GM13976 (cell line): ENCODE measurements at regions not wholly inside any gene's neighbourhood (a gene's known extent, or its start where the extent isn't known, plus 50 kb on each side); places are given as distances from the start of the nearest gene placed in this dataset.
"Not testable (repeated sequence)": the region's sequence is repeated elsewhere in the genome, so short reads cannot be mapped to it uniquely, and the experiment has no call there.

Experiments used
- DNase-seq: peaks from one replicate; pipeline ENCODE4 v3.0.0; 2012; ENCODE audit warnings: low spot score
- in situ Hi-C: fragments of 300-500 bp; cut with MboI; formaldehyde crosslinking; loops from one replicate; pipeline ENCODE4 v1.12.0; 2022; ENCODE audit warnings: low sequenced_read_pairs, mixed read lengths, inconsistent platforms; ENCODE audit not compliant: unreplicated experiment
- TF ChIP-seq, protein P1 (sequence below): IDR thresholded peaks from 2 replicates; pipeline ENCODE4 v1.5.1; 2012; ENCODE audit warnings: borderline replicate concordance, mild to moderate bottlenecking; ENCODE audit not compliant: insufficient read depth; ENCODE audit errors: extremely low read depth, missing control alignments, control extremely low read depth

DNA sequence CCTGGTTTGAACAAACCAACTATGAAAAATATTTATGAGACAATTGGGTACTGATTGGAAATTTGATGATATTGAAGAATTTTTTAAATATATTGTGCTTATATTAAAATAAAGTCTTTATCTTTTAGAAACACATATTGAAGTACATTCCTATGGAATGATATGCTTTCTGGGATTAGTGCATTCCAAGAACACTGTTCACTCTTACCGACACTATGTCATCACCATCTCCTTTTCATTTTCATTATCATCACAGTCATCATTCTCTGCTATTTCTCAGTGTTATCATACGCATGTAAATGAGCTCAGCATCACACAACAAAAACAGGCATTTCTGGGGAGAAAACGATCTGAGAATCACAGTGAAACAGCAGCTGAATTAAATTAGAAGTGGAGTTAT, 513.3 kb upstream of the CCDC196 start:
- in situ Hi-C loops, result no loop called here
- TF ChIP-seq, protein P1, sequence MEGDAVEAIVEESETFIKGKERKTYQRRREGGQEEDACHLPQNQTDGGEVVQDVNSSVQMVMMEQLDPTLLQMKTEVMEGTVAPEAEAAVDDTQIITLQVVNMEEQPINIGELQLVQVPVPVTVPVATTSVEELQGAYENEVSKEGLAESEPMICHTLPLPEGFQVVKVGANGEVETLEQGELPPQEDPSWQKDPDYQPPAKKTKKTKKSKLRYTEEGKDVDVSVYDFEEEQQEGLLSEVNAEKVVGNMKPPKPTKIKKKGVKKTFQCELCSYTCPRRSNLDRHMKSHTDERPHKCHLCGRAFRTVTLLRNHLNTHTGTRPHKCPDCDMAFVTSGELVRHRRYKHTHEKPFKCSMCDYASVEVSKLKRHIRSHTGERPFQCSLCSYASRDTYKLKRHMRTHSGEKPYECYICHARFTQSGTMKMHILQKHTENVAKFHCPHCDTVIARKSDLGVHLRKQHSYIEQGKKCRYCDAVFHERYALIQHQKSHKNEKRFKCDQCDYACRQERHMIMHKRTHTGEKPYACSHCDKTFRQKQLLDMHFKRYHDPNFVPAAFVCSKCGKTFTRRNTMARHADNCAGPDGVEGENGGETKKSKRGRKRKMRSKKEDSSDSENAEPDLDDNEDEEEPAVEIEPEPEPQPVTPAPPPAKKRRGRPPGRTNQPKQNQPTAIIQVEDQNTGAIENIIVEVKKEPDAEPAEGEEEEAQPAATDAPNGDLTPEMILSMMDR, result no peak
- no peak for DNase-seq

DNA sequence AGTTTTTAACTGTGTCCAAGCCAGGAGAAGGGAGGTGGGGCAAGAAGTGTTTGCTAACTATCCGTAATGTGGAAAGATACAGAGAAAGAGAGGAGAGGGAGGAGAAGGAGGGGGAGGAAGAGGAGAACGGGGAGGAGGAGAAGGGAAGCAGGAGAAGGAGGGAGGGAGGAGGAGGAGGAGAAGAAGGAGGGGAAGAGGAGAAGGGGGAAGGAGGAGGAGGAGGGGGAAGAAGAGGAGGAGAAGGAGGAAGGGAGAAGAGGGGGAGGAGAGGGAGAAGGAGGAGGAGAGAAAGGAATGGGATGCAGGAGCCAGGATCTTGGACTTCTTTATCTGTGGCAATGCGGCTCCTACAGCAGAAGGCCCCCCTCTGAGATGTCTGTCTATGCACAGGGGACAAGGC, 510.3 kb upstream of the CCDC196 start:
- in situ Hi-C loops, result no loop called here
- TF ChIP-seq, protein P1, result no peak
- DNase-seq, result no peak

DNA sequence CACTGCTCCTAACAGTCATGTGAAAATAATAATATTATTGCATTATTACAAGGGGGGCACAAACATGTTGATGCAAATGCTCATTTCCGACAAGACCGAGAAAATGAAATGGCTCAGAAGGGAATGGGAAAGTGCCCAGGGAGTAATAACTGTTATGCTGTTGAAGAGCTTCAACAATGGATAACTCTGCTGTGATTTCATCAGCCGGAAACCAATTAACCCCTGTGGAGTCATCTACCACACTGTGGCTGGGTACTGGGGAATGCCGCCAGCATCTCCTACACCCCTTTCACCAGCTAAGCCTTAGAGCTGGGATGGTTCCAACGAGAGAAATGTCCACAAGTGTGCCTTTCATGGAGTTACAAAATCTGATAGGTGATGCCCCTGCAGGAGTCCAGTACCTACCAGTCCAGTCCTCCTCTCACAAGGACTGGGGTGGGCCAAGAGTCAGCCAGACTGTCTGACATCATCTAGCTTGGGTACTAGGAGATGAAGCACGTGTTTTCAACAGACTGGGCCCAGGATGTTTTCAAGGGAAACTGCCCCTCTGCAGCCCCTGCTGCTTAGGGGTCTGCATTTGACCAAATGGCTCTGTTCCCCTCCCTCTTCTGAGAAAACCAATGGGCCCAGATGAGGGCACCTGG, 509.3 kb upstream of the CCDC196 start:
- DNase-seq, result no peak
- TF ChIP-seq, protein P1, result no peak
- in situ Hi-C loops, result no loop called here

DNA sequence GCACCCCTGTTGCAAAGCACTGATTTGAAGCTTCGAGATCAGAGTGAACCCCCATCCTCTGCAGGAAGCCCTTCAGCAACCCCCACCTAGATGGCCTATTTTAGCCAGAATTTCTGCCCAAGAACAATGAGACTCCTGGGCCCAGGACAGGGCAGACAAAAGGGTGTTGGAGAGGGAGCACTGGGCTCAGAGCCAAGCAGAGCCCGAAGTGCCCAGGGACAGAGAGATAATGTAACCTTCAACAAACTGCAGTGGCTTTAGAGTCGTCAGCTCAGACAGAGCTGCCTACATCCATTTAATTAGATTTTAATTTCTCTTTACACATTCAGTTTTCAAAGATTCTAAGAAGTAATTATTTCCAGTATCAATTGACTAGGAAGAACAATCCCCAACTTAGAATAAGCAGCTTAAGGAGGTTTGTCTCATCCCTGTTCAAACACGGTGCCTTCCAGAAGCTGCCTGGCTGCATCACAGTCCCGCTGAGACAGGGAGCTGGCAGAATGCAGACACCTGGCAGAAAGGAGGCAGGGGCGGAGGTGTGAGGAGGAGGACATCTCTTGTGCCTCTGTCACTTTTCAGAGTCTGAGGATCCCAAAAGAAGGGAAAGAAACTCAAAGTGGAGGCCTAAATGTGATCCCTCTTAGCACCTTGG, 504.9 kb upstream of the CCDC196 start:
- in situ Hi-C loops, result no loop called here
- TF ChIP-seq, protein P1, result no peak
- DNase-seq, result no peak

DNA sequence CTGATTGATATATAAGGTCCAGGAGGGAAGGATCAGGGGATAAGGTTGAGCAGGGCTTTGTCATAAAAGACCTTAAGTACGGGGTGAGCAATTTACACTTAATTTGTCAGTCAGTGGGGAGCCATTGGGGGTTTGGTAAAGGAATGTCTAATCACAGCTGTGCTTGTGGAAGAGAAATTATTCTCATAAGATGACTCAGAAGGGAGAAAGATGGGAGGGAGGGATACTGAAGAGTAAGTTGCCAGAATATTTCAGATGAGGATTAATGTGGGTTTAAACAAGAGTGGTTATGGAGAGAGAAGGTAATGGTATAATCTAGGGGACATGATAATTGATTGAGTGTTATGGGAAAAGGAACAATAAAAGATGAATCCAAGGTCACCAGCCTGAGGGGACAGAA, 500.1 kb upstream of the CCDC196 start:
- TF ChIP-seq, protein P1, result no peak
- no peak for DNase-seq
- in situ Hi-C loops, result no loop called here

DNA sequence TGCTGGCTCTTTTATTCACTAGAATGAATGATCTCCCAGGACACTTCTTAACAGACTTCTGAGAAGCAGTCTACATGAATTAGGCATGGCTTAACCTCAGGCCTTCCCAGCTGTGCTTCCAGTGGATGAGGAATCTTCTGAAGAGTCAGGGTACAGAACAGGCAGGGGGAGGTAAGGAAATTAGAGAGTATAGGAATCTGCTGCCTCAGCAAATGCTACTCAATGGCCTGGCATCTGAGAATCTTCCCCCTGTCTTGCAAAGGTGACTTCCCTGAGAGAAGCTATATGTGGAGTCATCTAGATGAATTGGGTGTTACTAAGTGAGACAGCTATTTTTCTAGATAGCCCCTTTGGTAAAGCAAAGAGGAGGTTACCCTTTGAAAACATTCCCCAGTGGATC, 496.2 kb upstream of the CCDC196 start:
- in situ Hi-C loops, result no loop called here
- DNase-seq, result no peak
- TF ChIP-seq, protein P1, result no peak

DNA sequence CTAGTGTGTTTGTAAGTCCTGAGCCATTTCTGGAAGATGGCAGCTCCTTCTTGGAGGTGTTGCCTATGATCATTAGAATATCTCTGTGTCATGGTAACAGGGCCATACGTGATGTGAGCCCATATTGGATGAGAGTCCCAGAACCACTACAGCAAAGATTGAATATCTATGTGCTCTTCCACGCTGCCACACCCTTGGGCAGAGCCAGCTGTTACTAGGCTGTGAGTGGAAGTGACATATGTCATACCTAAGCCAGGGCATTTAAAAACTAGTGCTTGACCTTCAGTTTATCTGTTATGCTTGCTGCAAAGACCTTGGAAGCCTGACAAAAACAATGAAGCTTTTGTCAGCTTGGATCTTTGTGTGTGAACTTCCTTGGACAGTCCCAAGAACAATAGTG, 495.1 kb upstream of the CCDC196 start:
- no peak for DNase-seq
- TF ChIP-seq, protein P1, result no peak
- in situ Hi-C loops, result no loop called here

DNA sequence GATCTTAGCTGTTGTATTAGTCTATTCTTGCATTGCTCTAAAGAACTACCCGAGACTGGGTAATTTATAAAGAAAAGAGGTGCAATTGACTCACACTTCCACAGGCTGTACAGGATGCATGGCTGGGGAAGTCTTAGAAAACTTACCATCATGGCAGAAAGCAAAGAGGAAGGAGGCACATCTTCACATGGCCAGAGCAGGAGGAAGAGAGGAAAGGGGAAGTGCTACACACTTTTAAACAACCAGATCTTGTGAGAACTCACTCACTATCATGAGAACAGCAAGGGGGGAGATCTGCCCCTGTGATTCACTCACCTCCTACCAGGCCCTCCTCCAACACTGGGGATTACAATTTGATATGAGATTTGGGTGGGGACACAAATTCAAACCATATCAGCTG, 494.2 kb upstream of the CCDC196 start:
- DNase-seq, in situ Hi-C loops: not testable (repeated sequence)
